ENCODE measurements at regions not wholly inside any gene's neighbourhood (a gene's known extent, or its start where the extent isn't known, plus 50 kb on each side); places are given as distances from the start of the nearest gene placed in this dataset.
"Not testable (repeated sequence)": the region's sequence is repeated elsewhere in the genome, so short reads cannot be mapped to it uniquely, and the experiment has no call there.

GRCh38 chr11:122604621-122605020, 50.9 kb upstream of the UBASH3B start:
- no peak for DNase-seq

- DNase-seq: peak; percentile 44
Measured at GRCh38 chr11:122601141-122602125, 54.1 kb upstream of the UBASH3B start.

- no peak for DNase-seq
Measured at GRCh38 chr11:122600290-122600689, 55.2 kb upstream of the UBASH3B start.

- DNase-seq: no peak
Measured at GRCh38 chr11:122599434-122599833, 56.1 kb upstream of the UBASH3B start.

- no peak for DNase-seq
Measured at GRCh38 chr11:122598971-122599370, 56.6 kb upstream of the UBASH3B start.

- no peak for DNase-seq
Measured at GRCh38 chr11:122597511-122597910, 58.0 kb upstream of the UBASH3B start.

GRCh38 chr11:122594986-122595645, 60.4 kb upstream of the UBASH3B start:
- DNase-seq: no peak

GRCh38 chr11:122593473-122594420, 61.8 kb upstream of the UBASH3B start:
- DNase-seq: no peak

- DNase-seq: no peak
Measured at GRCh38 chr11:122592641-122593040, 62.9 kb upstream of the UBASH3B start.

GRCh38 chr11:122584670-122585069, 70.9 kb upstream of the UBASH3B start:
- no peak for DNase-seq

GRCh38 chr11:122580071-122580470, 75.5 kb upstream of the UBASH3B start:
- DNase-seq: not testable (repeated sequence)

- DNase-seq: no peak
Measured at GRCh38 chr11:122578171-122578825, 77.2 kb upstream of the UBASH3B start.

- DNase-seq: no peak
Measured at GRCh38 chr11:122572592-122572991, 82.9 kb upstream of the UBASH3B start.

GRCh38 chr11:122563761-122564160, 91.8 kb upstream of the UBASH3B start:
- DNase-seq: no peak

- no peak for DNase-seq
Measured at GRCh38 chr11:122559734-122560382, 95.7 kb upstream of the UBASH3B start.

GRCh38 chr11:122559218-122559617, 96.3 kb upstream of the UBASH3B start:
- not testable (repeated sequence) for DNase-seq

GRCh38 chr11:122557163-122557562, 98.4 kb upstream of the UBASH3B start:
- DNase-seq: not testable (repeated sequence)

- DNase-seq: peak; percentile 78
Measured at GRCh38 chr11:122556605-122557004, 98.9 kb upstream of the UBASH3B start.

- DNase-seq: no peak
Measured at GRCh38 chr11:122538060-122538459, 117.5 kb upstream of the UBASH3B start.

GRCh38 chr11:122524898-122525297, 130.6 kb upstream of the UBASH3B start:
- no peak for DNase-seq
